ENCODE measurements at regions not wholly inside any gene's neighbourhood (a gene's known extent, or its start where the extent isn't known, plus 50 kb on each side); places are given as distances from the start of the nearest gene placed in this dataset.

DNA sequence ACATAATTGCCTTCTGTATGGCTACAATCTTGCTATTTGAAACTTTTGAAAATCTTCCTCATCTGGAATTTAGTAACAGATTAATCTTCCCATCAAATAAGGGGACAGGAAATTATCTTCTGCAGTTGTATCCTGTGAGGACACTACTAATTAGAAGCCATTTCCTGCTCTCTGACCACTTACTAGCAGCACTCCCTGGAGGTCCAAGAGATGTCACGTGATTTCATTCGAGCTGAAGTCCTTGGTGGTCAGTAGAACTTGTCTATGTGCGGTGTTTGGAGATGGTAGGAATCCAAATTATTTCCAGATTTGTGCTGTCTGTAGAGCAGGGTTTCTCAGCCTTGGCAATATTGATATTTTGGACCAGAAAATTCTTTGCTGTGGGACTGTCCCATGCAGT is 202.5 kb downstream of the TFAP2B start:
- TF ChIP-seq CTCF (IDR thresholded peaks at IDR 0.05; ENCODE audit: insufficient read depth, low read depth, low read length, missing control alignments), result no peak
- no peak overlapping the region for H3K4me3 ChIP-seq (ENCODE audit: low read length)
- no peak for DNase-seq (ENCODE audit: low read depth)

DNA sequence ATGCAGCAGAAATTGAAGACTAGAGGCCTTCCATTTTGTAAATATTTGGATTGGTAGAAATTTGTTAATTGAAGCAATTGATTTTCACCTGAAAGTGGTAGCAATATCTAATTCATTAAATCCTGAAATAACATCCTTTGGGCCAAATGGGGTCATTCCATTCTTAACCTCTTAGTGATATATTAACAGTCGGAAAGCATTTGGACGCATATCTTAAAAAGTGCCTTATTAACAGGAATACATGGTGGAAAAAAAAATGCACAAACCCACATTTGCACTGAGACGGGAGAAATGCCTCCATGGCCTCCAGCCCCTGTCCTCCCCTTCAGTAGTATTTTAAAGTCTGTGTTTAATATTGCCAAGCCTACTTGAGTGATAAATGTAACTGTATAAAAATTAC is 205.5 kb downstream of the TFAP2B start:
- DNase-seq (ENCODE audit: low read depth), result no peak
- no peak for TF ChIP-seq CTCF (IDR thresholded peaks at IDR 0.05; ENCODE audit: insufficient read depth, low read depth, low read length, missing control alignments)
- H3K4me3 ChIP-seq (ENCODE audit: low read length), result no peak overlapping the region

- DNase-seq (ENCODE audit: low read depth), result peak; percentile 72
- TF ChIP-seq CTCF (IDR thresholded peaks at IDR 0.05; ENCODE audit: insufficient read depth, low read depth, low read length, missing control alignments), result no peak
- no peak overlapping the region for H3K4me3 ChIP-seq (ENCODE audit: low read length)
These were observed 206.6 kb downstream of the TFAP2B start for GRCh38 chr6:51025082-51025777.

GRCh38 chr6:51027283-51028065 is 208.8 kb downstream of the TFAP2B start:
- H3K4me3 ChIP-seq (ENCODE audit: low read length), result no peak overlapping the region
- TF ChIP-seq CTCF (IDR thresholded peaks at IDR 0.05; ENCODE audit: insufficient read depth, low read depth, low read length, missing control alignments), result no peak
- no peak for DNase-seq (ENCODE audit: low read depth)

DNA sequence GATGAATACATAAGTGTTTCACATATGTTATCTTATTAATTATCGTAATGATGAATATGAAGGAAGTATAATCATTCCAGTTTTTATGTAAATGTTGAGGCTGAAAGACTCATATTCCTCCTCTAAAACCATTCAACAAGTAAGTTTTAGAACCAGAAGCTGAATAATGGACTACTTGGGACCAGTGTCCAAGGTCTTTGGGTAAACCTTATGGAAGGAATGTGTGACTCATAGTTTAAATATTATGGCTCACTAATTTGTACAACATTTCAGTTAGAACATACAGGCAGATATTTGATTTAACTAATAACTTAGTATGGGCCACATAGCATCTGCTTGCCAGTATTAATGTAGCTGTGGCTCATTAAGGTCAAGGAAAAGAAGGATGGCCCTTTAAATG is 209.6 kb downstream of the TFAP2B start:
- TF ChIP-seq CTCF (IDR thresholded peaks at IDR 0.05; ENCODE audit: insufficient read depth, low read depth, low read length, missing control alignments), result no peak
- DNase-seq (ENCODE audit: low read depth), result peak; percentile 33

DNA sequence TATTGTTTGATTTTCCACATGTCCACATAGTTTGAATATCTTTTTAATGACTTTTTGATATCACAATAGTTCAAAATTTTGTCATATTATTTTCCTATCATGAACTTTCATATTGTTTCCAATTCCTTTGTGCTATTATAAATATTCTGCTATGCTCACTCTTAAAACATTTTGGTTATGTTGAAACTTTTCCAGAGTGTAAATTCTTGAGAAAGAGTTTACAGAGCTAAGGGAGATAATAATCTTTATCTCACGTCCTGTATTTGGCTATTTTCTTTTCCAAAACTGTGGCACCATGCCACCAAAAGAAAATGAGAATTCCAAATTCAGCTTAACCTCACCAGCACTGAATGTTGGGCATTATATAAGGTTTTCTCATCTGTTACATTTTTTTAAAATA is 210.9 kb downstream of the TFAP2B start:
- TF ChIP-seq CTCF (IDR thresholded peaks at IDR 0.05; ENCODE audit: insufficient read depth, low read depth, low read length, missing control alignments), result no peak
- no peak overlapping the region for H3K4me3 ChIP-seq (ENCODE audit: low read length)
- DNase-seq (ENCODE audit: low read depth), result no peak

More for the DNA sequence above, 209.6 kb downstream of the TFAP2B start:
- no peak overlapping the region for H3K4me3 ChIP-seq (ENCODE audit: low read length)

Data from epithelial cell of esophagus (primary cell).